Choroid plexus epithelial cell (primary cell): ENCODE measurements at regions not wholly inside any gene's neighbourhood (a gene's known extent, or its start where the extent isn't known, plus 50 kb on each side); places are given as distances from the start of the nearest gene placed in this dataset.

Source experiments
- DNase-seq: peaks from one replicate; pipeline ENCODE4 v3.0.0-alpha.2; 2010; ENCODE audit warnings: low read depth
- H3K4me3 ChIP-seq: 2 replicates; pipeline ENCODE4 v1.5.1; 2011; ENCODE audit warnings: low read depth, mild to moderate bottlenecking, control low read depth, low read length, moderate library complexity
- TF ChIP-seq, protein P1 (sequence below): conservative IDR thresholded peaks from 2 replicates; pipeline ENCODE4 v1.5.1; 2011; ENCODE audit warnings: low read depth, mild to moderate bottlenecking, control low read depth, inconsistent platforms, low read length, moderate library complexity

- no peak for DNase-seq
- TF ChIP-seq, protein P1, sequence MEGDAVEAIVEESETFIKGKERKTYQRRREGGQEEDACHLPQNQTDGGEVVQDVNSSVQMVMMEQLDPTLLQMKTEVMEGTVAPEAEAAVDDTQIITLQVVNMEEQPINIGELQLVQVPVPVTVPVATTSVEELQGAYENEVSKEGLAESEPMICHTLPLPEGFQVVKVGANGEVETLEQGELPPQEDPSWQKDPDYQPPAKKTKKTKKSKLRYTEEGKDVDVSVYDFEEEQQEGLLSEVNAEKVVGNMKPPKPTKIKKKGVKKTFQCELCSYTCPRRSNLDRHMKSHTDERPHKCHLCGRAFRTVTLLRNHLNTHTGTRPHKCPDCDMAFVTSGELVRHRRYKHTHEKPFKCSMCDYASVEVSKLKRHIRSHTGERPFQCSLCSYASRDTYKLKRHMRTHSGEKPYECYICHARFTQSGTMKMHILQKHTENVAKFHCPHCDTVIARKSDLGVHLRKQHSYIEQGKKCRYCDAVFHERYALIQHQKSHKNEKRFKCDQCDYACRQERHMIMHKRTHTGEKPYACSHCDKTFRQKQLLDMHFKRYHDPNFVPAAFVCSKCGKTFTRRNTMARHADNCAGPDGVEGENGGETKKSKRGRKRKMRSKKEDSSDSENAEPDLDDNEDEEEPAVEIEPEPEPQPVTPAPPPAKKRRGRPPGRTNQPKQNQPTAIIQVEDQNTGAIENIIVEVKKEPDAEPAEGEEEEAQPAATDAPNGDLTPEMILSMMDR = no peak
- H3K4me3 ChIP-seq = no peak overlapping the region
Measured at GRCh38 chr6:164013480-164014208, 599.1 kb downstream of the QKI start.

- no peak for DNase-seq
- TF ChIP-seq, protein P1 = no peak
- no peak overlapping the region for H3K4me3 ChIP-seq
Measured at GRCh38 chr6:164011321-164011720, 596.8 kb downstream of the QKI start.

DNA sequence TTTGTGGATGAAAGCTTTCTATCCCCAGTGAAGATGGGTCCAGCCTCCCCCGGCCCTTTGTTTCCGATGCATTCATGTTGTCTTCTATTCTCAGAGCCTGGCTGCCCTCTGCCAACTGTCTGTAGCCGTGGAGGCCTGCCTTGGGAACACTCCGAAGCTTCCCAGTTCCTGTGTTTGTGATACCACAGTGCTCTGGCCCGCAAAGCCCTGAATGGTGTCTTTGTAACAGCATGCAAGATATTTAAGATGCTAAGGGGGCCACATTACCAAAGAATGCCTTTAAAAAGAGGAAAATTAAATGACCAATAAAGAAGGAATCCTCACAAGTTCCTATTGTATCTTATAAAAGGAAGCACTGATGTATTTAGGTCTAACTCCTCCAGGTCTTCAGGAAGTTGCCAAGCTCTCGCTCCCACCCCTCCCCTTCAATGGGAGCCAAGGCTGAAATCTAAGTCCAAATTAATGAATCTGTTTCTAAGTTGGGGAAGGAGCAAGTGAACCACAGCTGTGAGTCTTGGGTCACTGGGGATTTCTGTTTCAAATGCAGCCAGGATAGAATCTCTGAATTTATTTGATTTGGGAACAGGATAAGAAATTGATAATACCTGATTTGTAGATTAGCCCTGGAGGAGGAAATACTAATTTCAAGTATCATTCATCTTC, 596.1 kb downstream of the QKI start:
- no peak for DNase-seq
- H3K4me3 ChIP-seq = no peak overlapping the region
- TF ChIP-seq, protein P1 = no peak

GRCh38 chr6:164008902-164009301, 594.4 kb downstream of the QKI start:
- no peak overlapping the region for H3K4me3 ChIP-seq
- no peak for DNase-seq
- TF ChIP-seq, protein P1 = no peak

GRCh38 chr6:164007881-164008280, 593.4 kb downstream of the QKI start:
- H3K4me3 ChIP-seq = no peak overlapping the region
- no peak for DNase-seq
- TF ChIP-seq, protein P1 = no peak

- TF ChIP-seq, protein P1 = no peak
- DNase-seq = no peak
- no peak overlapping the region for H3K4me3 ChIP-seq
Measured at GRCh38 chr6:164006459-164006858, 591.9 kb downstream of the QKI start.
